K562 (cell line): ENCODE measurements at regions not wholly inside any gene's neighbourhood (a gene's known extent, or its start where the extent isn't known, plus 50 kb on each side); places are given as distances from the start of the nearest gene placed in this dataset.

ENCODE experiments used
- ATF7 ChIP-seq: fragments of 450-650 bp; IDR thresholded peaks from 2 replicates; pipeline ENCODE4 v1.7.1; 2014; ENCODE audit warnings: mild to moderate bottlenecking, moderate library complexity
- ELF1 ChIP-seq: fragments of 200-800 bp; sonication (Bioruptor generic); IDR thresholded peaks from 2 replicates; pipeline ENCODE4 v1.6.1; 2016; ENCODE audit warnings: missing genetic modification characterization, missing compliant biosample characterization
- ETS2 ChIP-seq: IDR thresholded peaks from 2 replicates; pipeline ENCODE4 v1.6.1; 2016; ENCODE audit warnings: borderline replicate concordance, missing genetic modification characterization, mild to moderate bottlenecking, moderate library complexity, missing compliant biosample characterization; ENCODE audit not compliant: poor library complexity, severe bottlenecking
- FOXA1 ChIP-seq: fragments of 450-650 bp; IDR thresholded peaks from 2 replicates; pipeline ENCODE4 v1.6.1; 2016; ENCODE audit warnings: mild to moderate bottlenecking, borderline replicate concordance
- GABPB1 ChIP-seq: sonication (generic); formaldehyde crosslinking; IDR thresholded peaks from 2 replicates; pipeline ENCODE4 v1.8.0; 2022; ENCODE audit warnings: mild to moderate bottlenecking, missing genetic modification reagents
- HCFC1 ChIP-seq: IDR thresholded peaks from 2 replicates; pipeline ENCODE4 v1.6.1; 2012; ENCODE audit warnings: low read depth, low read length, improper control_type of control experiment
- KDM2B ChIP-seq: fragments of 250-450 bp; sonication (Bioruptor Pico); IDR thresholded peaks from 2 replicates; pipeline ENCODE4 v1.8.0; 2021; ENCODE audit warnings: mild to moderate bottlenecking, moderate library complexity
- NFIC ChIP-seq: fragments of 450-650 bp; IDR thresholded peaks from 2 replicates; pipeline ENCODE4 v1.6.1; 2017; ENCODE audit warnings: mild to moderate bottlenecking, inconsistent platforms
- NR2C2 ChIP-seq, 2 experiments: fragments of 200-800 bp in 1 of 2; sonication (Bioruptor generic) in 1 of 2; sonication (generic) in 1 of 2; formaldehyde crosslinking in 1 of 2; IDR thresholded peaks; 2 replicates each; pipeline versions ENCODE4 v1.6.1 to v1.8.0; 2016 to 2022; ENCODE audit warnings: mild to moderate bottlenecking in 1 of 2, missing compliant biosample characterization in 1 of 2, missing genetic modification characterization in 1 of 2, missing genetic modification reagents in 1 of 2
- TAF7 ChIP-seq: fragments of 450-650 bp; IDR thresholded peaks from 2 replicates; pipeline ENCODE4 v1.6.1; 2016; ENCODE audit warnings: missing genetic modification characterization, missing compliant biosample characterization
- TAL1 ChIP-seq: fragments of 450-650 bp; IDR thresholded peaks from 2 replicates; pipeline ENCODE4 v1.6.1; 2016; ENCODE audit warnings: mild to moderate bottlenecking
- TCF7 ChIP-seq: sonication (generic); IDR thresholded peaks from 2 replicates; pipeline ENCODE4 v1.6.1; 2016; ENCODE audit warnings: antibody characterized with exemption, borderline replicate concordance
- TEAD1 ChIP-seq, 2 experiments: fragments of 450-650 bp in 1 of 2; sonication (generic) in 1 of 2; formaldehyde crosslinking; IDR thresholded peaks; 2 replicates each; pipeline versions ENCODE4 v1.4.0 to v1.8.0; 2020 to 2022; ENCODE audit warnings: mild to moderate bottlenecking in 2 of 2, missing genetic modification reagents in 1 of 2
- VEZF1 ChIP-seq: fragments of 200-800 bp; sonication (Bioruptor generic); IDR thresholded peaks from 2 replicates; pipeline ENCODE4 v1.6.1; 2017; ENCODE audit warnings: missing genetic modification characterization, missing compliant biosample characterization
- ZNF143 ChIP-seq: sonication (generic); formaldehyde crosslinking; IDR thresholded peaks from 2 replicates; pipeline ENCODE4 v1.9.0; 2022; ENCODE audit warnings: mild to moderate bottlenecking, missing genetic modification reagents
- ZNF3 ChIP-seq: fragments of 250-450 bp; sonication (Bioruptor Pico); IDR thresholded peaks from 2 replicates; pipeline ENCODE4 v1.5.0; 2021; ENCODE audit warnings: mild to moderate bottlenecking, moderate library complexity

- TF ChIP-seq ELF1 (0 out of 2 replicates have a peak, but pooled peaks have one; percentile 28), TAF7 (tag) (no peak), TEAD1 (CRISPR knock-in tag; IDR thresholded peaks at IDR 0.05) (no peak), ATF7 (no peak), FOXA1 (no peak), TCF7 (no peak), HCFC1 (peak; percentile 80), VEZF1 (no peak), TAL1 (no peak), NR2C2 (CRISPR knock-in tag; IDR thresholded peaks at IDR 0.05) (no peak), NR2C2 (tag; IDR thresholded peaks at IDR 0.05) (0 out of 2 replicates have a peak, but pooled peaks have one; percentile 29), ZNF143 (peak; percentile 76), ZNF3 (CRISPR knock-in tag) (no peak), GABPB1 (CRISPR knock-in tag) (no peak), KDM2B (CRISPR knock-in tag) (no peak), NFIC (peak; percentile 47; the same call in 1 of the 2 replicates), ETS2 (tag) (no peak)
Measured at GRCh38 chr20:17854307-17854903, 114.2 kb downstream of the SNX5 start (continued).
